22Rv1 (cell line): ENCODE measurements at regions not wholly inside any gene's neighbourhood (a gene's known extent, or its start where the extent isn't known, plus 50 kb on each side); places are given as distances from the start of the nearest gene placed in this dataset.

Experiments
- CTCF ChIP-seq: fragments of 450-650 bp; IDR thresholded peaks from 2 replicates; pipeline ENCODE4 v1.5.1; 2017; ENCODE audit warnings: mild to moderate bottlenecking
- ZFX ChIP-seq: fragments of 450-650 bp; IDR thresholded peaks from 2 replicates; pipeline ENCODE4 v1.6.1; 2017; ENCODE audit warnings: antibody characterized with exemption, borderline replicate concordance

- TF ChIP-seq CTCF (no peak), ZFX (no peak)
Measured at GRCh38 chr16:75841517-75841916, 115.2 kb upstream of the CPHXL start.
